ENCODE measurements at regions not wholly inside any gene's neighbourhood (a gene's known extent, or its start where the extent isn't known, plus 50 kb on each side); places are given as distances from the start of the nearest gene placed in this dataset.
"Not testable (repeated sequence)": the region's sequence is repeated elsewhere in the genome, so short reads cannot be mapped to it uniquely, and the experiment has no call there.

- TF ChIP-seq, protein P1, sequence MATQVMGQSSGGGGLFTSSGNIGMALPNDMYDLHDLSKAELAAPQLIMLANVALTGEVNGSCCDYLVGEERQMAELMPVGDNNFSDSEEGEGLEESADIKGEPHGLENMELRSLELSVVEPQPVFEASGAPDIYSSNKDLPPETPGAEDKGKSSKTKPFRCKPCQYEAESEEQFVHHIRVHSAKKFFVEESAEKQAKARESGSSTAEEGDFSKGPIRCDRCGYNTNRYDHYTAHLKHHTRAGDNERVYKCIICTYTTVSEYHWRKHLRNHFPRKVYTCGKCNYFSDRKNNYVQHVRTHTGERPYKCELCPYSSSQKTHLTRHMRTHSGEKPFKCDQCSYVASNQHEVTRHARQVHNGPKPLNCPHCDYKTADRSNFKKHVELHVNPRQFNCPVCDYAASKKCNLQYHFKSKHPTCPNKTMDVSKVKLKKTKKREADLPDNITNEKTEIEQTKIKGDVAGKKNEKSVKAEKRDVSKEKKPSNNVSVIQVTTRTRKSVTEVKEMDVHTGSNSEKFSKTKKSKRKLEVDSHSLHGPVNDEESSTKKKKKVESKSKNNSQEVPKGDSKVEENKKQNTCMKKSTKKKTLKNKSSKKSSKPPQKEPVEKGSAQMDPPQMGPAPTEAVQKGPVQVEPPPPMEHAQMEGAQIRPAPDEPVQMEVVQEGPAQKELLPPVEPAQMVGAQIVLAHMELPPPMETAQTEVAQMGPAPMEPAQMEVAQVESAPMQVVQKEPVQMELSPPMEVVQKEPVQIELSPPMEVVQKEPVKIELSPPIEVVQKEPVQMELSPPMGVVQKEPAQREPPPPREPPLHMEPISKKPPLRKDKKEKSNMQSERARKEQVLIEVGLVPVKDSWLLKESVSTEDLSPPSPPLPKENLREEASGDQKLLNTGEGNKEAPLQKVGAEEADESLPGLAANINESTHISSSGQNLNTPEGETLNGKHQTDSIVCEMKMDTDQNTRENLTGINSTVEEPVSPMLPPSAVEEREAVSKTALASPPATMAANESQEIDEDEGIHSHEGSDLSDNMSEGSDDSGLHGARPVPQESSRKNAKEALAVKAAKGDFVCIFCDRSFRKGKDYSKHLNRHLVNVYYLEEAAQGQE (IDR thresholded peaks at IDR 0.05; ENCODE audit: insufficient read depth in 1 of 2, low read depth in 2 of 2, low read length in 1 of 2): not testable (repeated sequence)
- not testable (repeated sequence) for TF ChIP-seq CTCF (IDR thresholded peaks at IDR 0.05)
These were observed 268.3 kb upstream of the MMADHC start for GRCh38 chr2:149855859-149856258.
